ENCODE measurements at regions not wholly inside any gene's neighbourhood (a gene's known extent, or its start where the extent isn't known, plus 50 kb on each side); places are given as distances from the start of the nearest gene placed in this dataset.

DNA sequence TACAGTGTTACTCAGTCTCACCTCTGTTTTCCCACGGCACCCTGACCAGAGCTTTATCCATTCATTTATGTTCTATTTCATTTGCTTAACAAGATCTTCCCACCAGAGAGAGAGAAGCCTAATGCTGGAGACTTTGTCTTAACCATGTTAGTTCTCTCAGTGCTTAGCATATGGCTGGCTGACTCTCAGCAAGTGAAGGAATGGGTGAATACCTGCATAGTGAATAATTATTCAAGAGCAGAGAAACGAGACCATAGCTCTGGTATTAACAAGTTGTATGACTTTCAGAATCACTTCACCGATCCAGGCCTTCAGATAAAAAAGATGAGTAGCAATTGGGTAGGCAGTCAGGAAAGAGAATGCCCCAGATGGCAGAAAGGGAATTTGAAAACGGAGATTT is 686.3 kb downstream of the LIG4 start:
- no peak for TF ChIP-seq CTCF (conservative IDR thresholded peaks at IDR 0.05)
- no peak for TF ChIP-seq ZFX (IDR thresholded peaks at IDR 0.05)

Measured in C4-2B (cell line).